ENCODE measurements at regions not wholly inside any gene's neighbourhood (a gene's known extent, or its start where the extent isn't known, plus 50 kb on each side); places are given as distances from the start of the nearest gene placed in this dataset.

DNA sequence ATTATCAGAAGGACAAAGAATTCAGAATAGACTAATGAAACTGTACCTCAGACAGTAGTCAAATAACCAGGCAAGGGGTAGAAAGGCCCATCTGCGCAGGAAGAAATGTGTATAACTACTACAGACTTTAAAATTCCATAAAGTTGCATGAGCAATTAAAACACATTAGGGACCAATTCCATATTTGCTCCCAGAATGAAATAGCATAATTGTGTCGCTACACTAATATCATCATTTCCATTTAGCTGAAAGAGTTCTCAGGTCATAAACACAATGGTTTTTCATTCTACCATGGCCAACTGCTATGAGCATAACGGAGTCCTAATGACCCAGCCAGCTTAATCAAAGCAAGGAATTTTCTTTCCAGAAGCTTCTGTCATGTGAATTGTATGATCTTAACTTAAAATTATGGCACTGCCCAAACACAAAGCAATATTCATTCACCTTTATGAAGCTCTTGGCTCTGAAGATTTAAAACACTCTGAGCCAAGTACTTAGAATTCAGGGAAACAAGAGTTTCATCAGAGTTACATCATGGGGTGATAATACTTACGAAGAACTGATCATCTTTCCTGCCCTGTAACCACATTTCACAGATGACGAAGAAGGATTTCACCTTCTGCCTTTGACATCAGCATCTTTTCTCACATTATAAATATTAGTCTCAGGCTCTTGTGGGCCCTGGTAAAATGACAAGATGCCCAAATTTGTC is 98.1 kb upstream of the DOCK1 start:
- DNase-seq (ENCODE audit: low read depth): no peak
- TF ChIP-seq, protein P1, sequence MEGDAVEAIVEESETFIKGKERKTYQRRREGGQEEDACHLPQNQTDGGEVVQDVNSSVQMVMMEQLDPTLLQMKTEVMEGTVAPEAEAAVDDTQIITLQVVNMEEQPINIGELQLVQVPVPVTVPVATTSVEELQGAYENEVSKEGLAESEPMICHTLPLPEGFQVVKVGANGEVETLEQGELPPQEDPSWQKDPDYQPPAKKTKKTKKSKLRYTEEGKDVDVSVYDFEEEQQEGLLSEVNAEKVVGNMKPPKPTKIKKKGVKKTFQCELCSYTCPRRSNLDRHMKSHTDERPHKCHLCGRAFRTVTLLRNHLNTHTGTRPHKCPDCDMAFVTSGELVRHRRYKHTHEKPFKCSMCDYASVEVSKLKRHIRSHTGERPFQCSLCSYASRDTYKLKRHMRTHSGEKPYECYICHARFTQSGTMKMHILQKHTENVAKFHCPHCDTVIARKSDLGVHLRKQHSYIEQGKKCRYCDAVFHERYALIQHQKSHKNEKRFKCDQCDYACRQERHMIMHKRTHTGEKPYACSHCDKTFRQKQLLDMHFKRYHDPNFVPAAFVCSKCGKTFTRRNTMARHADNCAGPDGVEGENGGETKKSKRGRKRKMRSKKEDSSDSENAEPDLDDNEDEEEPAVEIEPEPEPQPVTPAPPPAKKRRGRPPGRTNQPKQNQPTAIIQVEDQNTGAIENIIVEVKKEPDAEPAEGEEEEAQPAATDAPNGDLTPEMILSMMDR (IDR thresholded peaks at IDR 0.05; ENCODE audit: insufficient read depth, low read length, poor library complexity, severe bottlenecking): no peak
- H3K4me3 ChIP-seq (ENCODE audit: low read depth, low read length): no peak overlapping the region
- no peaks in the 10 kb centered on the region for H3K36me3 ChIP-seq (ENCODE audit: control insufficient read depth, insufficient read depth, low read length)
- no peaks in the 10 kb centered on the region for H3K27me3 ChIP-seq (ENCODE audit: control insufficient read depth, insufficient read depth, low read length)

DNA sequence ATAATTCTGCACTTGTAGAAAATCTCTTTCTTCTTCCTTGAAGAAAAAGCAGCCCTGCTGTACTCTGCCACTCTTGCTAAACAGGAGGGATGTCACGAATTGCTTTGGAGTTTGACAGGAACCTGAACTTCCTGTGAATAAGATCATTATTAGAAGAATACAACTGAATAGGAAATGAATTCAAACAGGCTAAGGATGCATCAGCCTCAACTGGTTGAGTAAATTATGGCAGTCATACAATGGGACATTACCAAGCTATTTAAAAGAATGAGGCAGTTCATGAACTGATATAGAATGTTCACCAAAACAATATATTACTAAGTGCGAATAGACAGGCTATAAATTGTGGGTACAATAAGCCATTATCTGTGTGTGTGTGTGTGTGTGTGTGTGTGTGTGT is 97.1 kb upstream of the DOCK1 start:
- Histone ChIP-seq H3K4me3 (ENCODE audit: low read depth, low read length) (no peak overlapping the region), H3K27me3 (ENCODE audit: control insufficient read depth, insufficient read depth, low read length) (no peaks in the 10 kb centered on the region), H3K36me3 (ENCODE audit: control insufficient read depth, insufficient read depth, low read length) (no peaks in the 10 kb centered on the region)
- TF ChIP-seq, protein P1 (IDR thresholded peaks at IDR 0.05; ENCODE audit: insufficient read depth, low read length, poor library complexity, severe bottlenecking): no peak
- DNase-seq (ENCODE audit: low read depth): no peak

DNA sequence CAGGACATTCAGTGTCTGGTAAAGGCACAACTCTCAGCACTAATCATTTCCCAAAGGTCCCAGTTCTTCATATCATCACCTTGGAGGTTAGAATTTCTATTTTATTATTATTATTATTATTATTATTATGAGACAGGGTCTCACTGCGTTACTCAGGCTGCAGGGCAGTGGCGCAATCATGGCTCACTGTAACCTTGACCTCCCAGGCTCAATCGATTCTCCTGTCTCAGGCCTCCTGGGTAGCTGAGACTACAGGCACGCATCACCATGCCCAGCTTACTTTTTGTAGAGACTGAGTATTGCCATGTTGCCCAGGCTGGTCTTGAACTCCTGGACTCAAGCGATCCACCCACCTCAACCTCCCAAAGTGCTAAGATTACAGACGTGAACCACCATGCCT is 91.8 kb upstream of the DOCK1 start:
- TF ChIP-seq, protein P1 (IDR thresholded peaks at IDR 0.05; ENCODE audit: insufficient read depth, low read length, poor library complexity, severe bottlenecking): no peak
- Histone ChIP-seq H3K27me3 (ENCODE audit: control insufficient read depth, insufficient read depth, low read length) (no peaks in the 10 kb centered on the region), H3K36me3 (ENCODE audit: control insufficient read depth, insufficient read depth, low read length) (no peaks in the 10 kb centered on the region)

GRCh38 chr10:126833542-126833941 is 71.7 kb upstream of the DOCK1 start:
- no peaks in the 10 kb centered on the region for H3K36me3 ChIP-seq (ENCODE audit: control insufficient read depth, insufficient read depth, low read length)
- DNase-seq (ENCODE audit: low read depth): no peak
- TF ChIP-seq, protein P1 (IDR thresholded peaks at IDR 0.05; ENCODE audit: insufficient read depth, low read length, poor library complexity, severe bottlenecking): no peak
- no peaks in the 10 kb centered on the region for H3K27me3 ChIP-seq (ENCODE audit: control insufficient read depth, insufficient read depth, low read length)
- no peak overlapping the region for H3K4me3 ChIP-seq (ENCODE audit: low read depth, low read length)

More for the DNA sequence above, 91.8 kb upstream of the DOCK1 start:
- DNase-seq (ENCODE audit: low read depth): no peak
- no peak overlapping the region for H3K4me3 ChIP-seq (ENCODE audit: low read depth, low read length)

GRCh38 chr10:126836009-126836408 is 69.2 kb upstream of the DOCK1 start:
- Histone ChIP-seq H3K36me3 (ENCODE audit: control insufficient read depth, insufficient read depth, low read length) (no peaks in the 10 kb centered on the region), H3K27me3 (ENCODE audit: control insufficient read depth, insufficient read depth, low read length) (peaks cover 3% of the 10 kb centered on the region), H3K4me3 (ENCODE audit: low read depth, low read length) (no peak overlapping the region)
- no peak for DNase-seq (ENCODE audit: low read depth)
- TF ChIP-seq, protein P1 (IDR thresholded peaks at IDR 0.05; ENCODE audit: insufficient read depth, low read length, poor library complexity, severe bottlenecking): no peak

DNA sequence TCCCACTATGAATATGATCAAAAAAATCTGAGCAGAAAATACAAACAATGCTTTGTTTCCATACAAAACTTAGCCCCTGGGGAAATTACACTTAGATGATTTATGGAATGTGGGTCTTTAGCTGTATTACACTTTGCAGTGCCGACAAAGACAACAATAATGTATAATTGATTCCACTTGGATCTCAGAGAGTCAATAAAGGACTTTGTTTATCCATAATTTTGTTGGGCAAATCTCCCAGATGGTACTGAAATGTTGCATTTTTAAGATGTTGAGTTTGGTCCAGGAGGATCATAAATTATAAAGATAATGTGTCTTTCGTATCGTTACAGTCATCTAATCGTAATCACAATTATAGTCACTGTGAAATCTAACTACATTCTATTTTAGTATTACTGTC is 66.9 kb upstream of the DOCK1 start:
- DNase-seq (ENCODE audit: low read depth): no peak
- peaks cover 3% of the 10 kb centered on the region for H3K27me3 ChIP-seq (ENCODE audit: control insufficient read depth, insufficient read depth, low read length)
- TF ChIP-seq, protein P1 (IDR thresholded peaks at IDR 0.05; ENCODE audit: insufficient read depth, low read length, poor library complexity, severe bottlenecking): no peak
- no peaks in the 10 kb centered on the region for H3K36me3 ChIP-seq (ENCODE audit: control insufficient read depth, insufficient read depth, low read length)
- no peak overlapping the region for H3K4me3 ChIP-seq (ENCODE audit: low read depth, low read length)
